Stomach (tissue), 8 donors: ENCODE measurements at regions not wholly inside any gene's neighbourhood (a gene's known extent, or its start where the extent isn't known, plus 50 kb on each side); places are given as distances from the start of the nearest gene placed in this dataset.

ENCODE experiments used
- DNase-seq, 2 donors: peaks; one replicate each; pipeline versions ENCODE4 v3.0.0 to v3.0.0-alpha.2; 2013 to 2019
- H3K27ac ChIP-seq, 5 donors: fragments of 200-600 bp in 4 of 5; sonication (generic) in 4 of 5; one replicate each; pipeline ENCODE4 v1.5.1; 2013 to 2019; ENCODE audit warnings: mild to moderate bottlenecking in 1 of 5, moderate library complexity in 1 of 5
- H3K27me3 ChIP-seq, 3 donors: fragments of 200-600 bp; sonication (generic); one replicate each; pipeline ENCODE4 v1.5.1; 2017 to 2019; ENCODE audit warnings: mixed run types in 1 of 3
- H3K36me3 ChIP-seq, 4 donors: fragments of 200-600 bp; sonication (generic); 1 replicate in 3 of 4; 2 replicates in 1 of 4; pipeline ENCODE4 v1.5.1; 2016 to 2019
- H3K4me1 ChIP-seq, 4 donors: fragments of 200-600 bp; sonication (generic); one replicate each; pipeline ENCODE4 v1.5.1; 2016 to 2019
- H3K4me3 ChIP-seq, 4 donors: fragments of 200-600 bp; sonication (generic) in 3 of 4; one replicate each; pipeline ENCODE4 v1.5.1; 2016 to 2019; ENCODE audit warnings: mild to moderate bottlenecking in 1 of 4
- H3K9me3 ChIP-seq, 4 donors: fragments of 200-600 bp; sonication (generic); one replicate each; pipeline ENCODE4 v1.5.1; 2016 to 2019
- EP300 ChIP-seq: sonication (generic); formaldehyde crosslinking; IDR thresholded peaks from one replicate; pipeline ENCODE4 v1.6.1; 2017; ENCODE audit warnings: antibody characterized with exemption
- POLR2A ChIP-seq, 4 donors: fragments of 450-650 bp; IDR thresholded peaks; one replicate each; pipeline ENCODE4 v1.6.1; 2016; ENCODE audit warnings: antibody characterized with exemption in 4 of 4, control low read depth in 2 of 4, mild to moderate bottlenecking in 1 of 4, moderate library complexity in 1 of 4
- POLR2AphosphoS5 ChIP-seq, 3 donors: sonication (generic); formaldehyde crosslinking; IDR thresholded peaks; one replicate each; pipeline ENCODE4 v1.6.1; 2016; ENCODE audit warnings: antibody characterized with exemption in 3 of 3
- WGBS, 5 donors: extraction: QIAGEN DNeasy Blood & Tissue Kit in 3 of 5; methylation state at CpG; one replicate each; pipeline versions ENCODE4 v1.1.5 to v1.1.7; 2013 to 2018; 5-methylcytosine and 5-hydroxymethylcytosine counted together
- intact Hi-C: fragments of 100-400 bp; cut with DNase I; formaldehyde crosslinking; loops from one replicate; pipeline ENCODE4 v1.15.1; 2023; ENCODE audit warnings: low total_unique reads
- TF ChIP-seq, protein P1 (sequence below), 7 experiments: fragments of 450-650 bp in 4 of 7; fragments of 200-600 bp in 3 of 7; sonication (generic) in 3 of 7; IDR thresholded peaks; one replicate each; pipeline ENCODE4 v1.5.1; 2016 to 2019; ENCODE audit warnings: antibody characterized with exemption in 7 of 7, control low read depth in 2 of 7, mild to moderate bottlenecking in 1 of 7
- donor health status: healthy with polysubstance abuse.
- donor health status: Bipolar disorder and iron deficiency.
- donor health status: healthy.

- Histone ChIP-seq H3K27me3 (no peaks in the 10 kb centered on the region), H3K4me3 (no peak overlapping the region), H3K36me3 (no peaks in the 10 kb centered on the region), H3K9me3 (no peaks in the 10 kb centered on the region), H3K4me1 (no peaks in the 10 kb centered on the region), H3K27ac (no peak overlapping the region)
- WGBS, 5 donors = 76 to 98% (median 91%) methylated on average over 1 of the region's 1 CpG
- intact Hi-C loops = no loop called here
- no peak for DNase-seq
- TF ChIP-seq EP300 = no peak
- TF ChIP-seq POLR2AphosphoS5 (IDR thresholded peaks at IDR 0.05) = no peak
These were observed 1210.5 kb upstream of the SORCS1 start for GRCh38 chr10:108374991-108375390.

DNA sequence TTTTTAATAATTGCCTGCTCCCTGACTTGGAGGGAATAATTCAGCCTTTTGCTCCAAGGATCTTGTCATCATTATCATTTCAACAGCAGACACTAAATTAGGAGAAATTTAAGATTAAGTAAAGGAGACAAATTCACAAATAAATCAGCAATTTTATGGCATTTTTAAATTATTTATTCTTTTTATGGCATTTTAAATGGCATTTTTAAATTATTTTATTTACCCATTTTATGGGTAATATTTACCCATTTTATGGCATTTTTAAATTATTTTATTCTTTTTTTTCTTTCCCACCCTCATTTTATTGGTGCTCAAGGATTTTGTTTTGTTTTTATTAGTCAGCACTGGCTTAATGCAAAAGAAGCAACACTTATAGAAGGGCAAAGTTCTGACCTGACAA is 1201.0 kb upstream of the SORCS1 start:
- Histone ChIP-seq H3K9me3 (no peaks in the 10 kb centered on the region), H3K4me1 (no peaks in the 10 kb centered on the region), H3K27me3 (no peaks in the 10 kb centered on the region), H3K4me3 (no peak overlapping the region), H3K27ac (no peak overlapping the region), H3K36me3 (no peaks in the 10 kb centered on the region)
- TF ChIP-seq POLR2A (IDR thresholded peaks at IDR 0.05) (no peak), POLR2AphosphoS5 (IDR thresholded peaks at IDR 0.05) (no peak), EP300 (no peak)
- TF ChIP-seq, protein P1, sequence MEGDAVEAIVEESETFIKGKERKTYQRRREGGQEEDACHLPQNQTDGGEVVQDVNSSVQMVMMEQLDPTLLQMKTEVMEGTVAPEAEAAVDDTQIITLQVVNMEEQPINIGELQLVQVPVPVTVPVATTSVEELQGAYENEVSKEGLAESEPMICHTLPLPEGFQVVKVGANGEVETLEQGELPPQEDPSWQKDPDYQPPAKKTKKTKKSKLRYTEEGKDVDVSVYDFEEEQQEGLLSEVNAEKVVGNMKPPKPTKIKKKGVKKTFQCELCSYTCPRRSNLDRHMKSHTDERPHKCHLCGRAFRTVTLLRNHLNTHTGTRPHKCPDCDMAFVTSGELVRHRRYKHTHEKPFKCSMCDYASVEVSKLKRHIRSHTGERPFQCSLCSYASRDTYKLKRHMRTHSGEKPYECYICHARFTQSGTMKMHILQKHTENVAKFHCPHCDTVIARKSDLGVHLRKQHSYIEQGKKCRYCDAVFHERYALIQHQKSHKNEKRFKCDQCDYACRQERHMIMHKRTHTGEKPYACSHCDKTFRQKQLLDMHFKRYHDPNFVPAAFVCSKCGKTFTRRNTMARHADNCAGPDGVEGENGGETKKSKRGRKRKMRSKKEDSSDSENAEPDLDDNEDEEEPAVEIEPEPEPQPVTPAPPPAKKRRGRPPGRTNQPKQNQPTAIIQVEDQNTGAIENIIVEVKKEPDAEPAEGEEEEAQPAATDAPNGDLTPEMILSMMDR (IDR thresholded peaks at IDR 0.05) = no peak
- DNase-seq = no peak
- intact Hi-C loops = no loop called here

GRCh38 chr10:108363576-108363975 is 1199.1 kb upstream of the SORCS1 start:
- DNase-seq = no peak
- TF ChIP-seq EP300 = no peak
- WGBS, 5 donors = 73 to 85% (median 79%) methylated on average over 4 of the region's 4 CpGs
- H3K4me3 ChIP-seq = no peak overlapping the region
- intact Hi-C loops = no loop called here
- H3K27ac ChIP-seq = no peak overlapping the region
- no peaks in the 10 kb centered on the region for H3K36me3 ChIP-seq
- H3K27me3 ChIP-seq = no peaks in the 10 kb centered on the region
- no peaks in the 10 kb centered on the region for H3K9me3 ChIP-seq
- H3K4me1 ChIP-seq = no peaks in the 10 kb centered on the region

- Histone ChIP-seq H3K4me3 (no peak overlapping the region), H3K4me1 (no peaks in the 10 kb centered on the region), H3K27me3 (no peaks in the 10 kb centered on the region), H3K36me3 (no peaks in the 10 kb centered on the region), H3K27ac (no peak overlapping the region), H3K9me3 (no peaks in the 10 kb centered on the region)
- no peak for DNase-seq
- TF ChIP-seq EP300 = no peak
- TF ChIP-seq, protein P1 (IDR thresholded peaks at IDR 0.05) = no peak
- no peak for TF ChIP-seq POLR2A (IDR thresholded peaks at IDR 0.05)
- no peak for TF ChIP-seq POLR2AphosphoS5 (IDR thresholded peaks at IDR 0.05)
- 83 to 95% (median 89%) methylated on average over 1 of the region's 1 CpG for WGBS, 5 donors
- intact Hi-C loops = no loop called here
These were observed 1198.5 kb upstream of the SORCS1 start for GRCh38 chr10:108362961-108363360.

DNA sequence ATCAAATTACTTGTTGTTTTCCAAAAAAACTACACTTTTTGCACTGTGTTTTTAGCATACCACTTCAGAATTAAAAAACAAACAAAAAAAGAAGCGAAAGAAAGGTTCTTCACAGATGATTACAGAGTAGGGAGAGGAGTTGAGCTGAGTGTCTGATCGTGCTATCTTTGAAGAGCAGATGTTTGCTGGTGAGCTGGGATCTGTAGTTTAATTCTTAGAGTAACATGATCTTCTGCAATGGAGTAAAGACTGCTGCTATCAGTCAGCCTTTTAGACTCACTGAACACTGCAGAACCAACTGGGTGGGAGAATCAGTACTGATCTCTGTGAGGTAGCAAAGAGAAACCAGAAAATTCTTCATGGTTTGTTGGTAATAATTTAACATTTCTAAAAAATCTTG is 1197.8 kb upstream of the SORCS1 start:
- no peak overlapping the region for H3K27ac ChIP-seq
- no peaks in the 10 kb centered on the region for H3K4me1 ChIP-seq
- no peak overlapping the region for H3K4me3 ChIP-seq
- intact Hi-C loops = no loop called here
- WGBS, 5 donors = 72 to 88% (median 76%) methylated on average over 2 of the region's 2 CpGs
- TF ChIP-seq, protein P1 (IDR thresholded peaks at IDR 0.05) = no peak
- TF ChIP-seq POLR2AphosphoS5 (IDR thresholded peaks at IDR 0.05) = no peak
- TF ChIP-seq POLR2A (IDR thresholded peaks at IDR 0.05) = no peak
- no peak for TF ChIP-seq EP300
- no peak for DNase-seq
- no peaks in the 10 kb centered on the region for H3K36me3 ChIP-seq
- H3K9me3 ChIP-seq = no peaks in the 10 kb centered on the region
- no peaks in the 10 kb centered on the region for H3K27me3 ChIP-seq
